Brain microvascular endothelial cell (primary cell): ENCODE measurements at regions not wholly inside any gene's neighbourhood (a gene's known extent, or its start where the extent isn't known, plus 50 kb on each side); places are given as distances from the start of the nearest gene placed in this dataset.

Experiments used
- DNase-seq: peaks from one replicate; pipeline ENCODE4 v3.0.0-alpha.2; 2020
- H3K27ac ChIP-seq: fragments of 250-450 bp; sonication (Bioruptor Pico); 2 replicates; pipeline ENCODE4 v1.5.1; 2020; ENCODE audit warnings: mild to moderate bottlenecking, moderate library complexity
- H3K27me3 ChIP-seq: fragments of 250-450 bp; sonication (Bioruptor Pico); replicated peaks from 2 replicates; pipeline ENCODE4 v1.5.1; 2020; ENCODE audit warnings: mild to moderate bottlenecking
- H3K36me3 ChIP-seq: fragments of 250-450 bp; sonication (Bioruptor Pico); replicated peaks from 2 replicates; pipeline ENCODE4 v1.5.1; 2020; ENCODE audit warnings: mild to moderate bottlenecking
- H3K4me3 ChIP-seq: 2 replicates; pipeline ENCODE4 v1.5.1; 2011; ENCODE audit warnings: low read depth, mild to moderate bottlenecking, control low read depth, low read length, moderate library complexity
- in situ Hi-C: cut with HindIII; loops from 2 replicates; pipeline ENCODE4 v1.10.0; 2017; ENCODE audit warnings: low sequenced_read_pairs, low pct_ligation_motif_present
- TF ChIP-seq, protein P1 (sequence below): IDR thresholded peaks from 2 replicates; pipeline ENCODE4 v1.5.1; 2011; ENCODE audit warnings: low read depth, mild to moderate bottlenecking, moderate library complexity, low read length, control low read depth, inconsistent platforms; ENCODE audit errors: missing control alignments

DNA sequence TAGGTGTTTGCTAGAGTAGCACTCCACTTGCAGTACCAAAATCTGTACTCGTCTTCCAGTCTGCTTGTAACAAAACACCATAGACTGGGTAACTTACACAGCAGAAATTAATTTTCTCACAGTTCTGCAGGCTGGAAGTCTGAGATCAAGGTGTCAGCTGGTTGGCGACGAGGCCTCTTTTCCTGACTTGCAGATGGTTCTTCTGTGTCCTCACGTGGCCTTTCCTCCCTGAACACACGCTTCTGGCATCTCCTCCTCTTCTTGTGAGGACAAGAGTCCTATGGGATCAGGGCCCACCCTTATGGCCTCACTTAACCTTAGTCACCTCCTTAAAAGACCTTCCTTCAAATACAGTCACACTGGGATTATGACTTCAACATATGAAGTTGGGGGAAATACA lies 493.5 kb upstream of the MYT1L start:
- Histone ChIP-seq H3K4me3 (no peak overlapping the region), H3K27ac (no peak overlapping the region), H3K36me3 (no peaks in the 10 kb centered on the region), H3K27me3 (no peaks in the 10 kb centered on the region)
- no peak for DNase-seq
- TF ChIP-seq, protein P1, sequence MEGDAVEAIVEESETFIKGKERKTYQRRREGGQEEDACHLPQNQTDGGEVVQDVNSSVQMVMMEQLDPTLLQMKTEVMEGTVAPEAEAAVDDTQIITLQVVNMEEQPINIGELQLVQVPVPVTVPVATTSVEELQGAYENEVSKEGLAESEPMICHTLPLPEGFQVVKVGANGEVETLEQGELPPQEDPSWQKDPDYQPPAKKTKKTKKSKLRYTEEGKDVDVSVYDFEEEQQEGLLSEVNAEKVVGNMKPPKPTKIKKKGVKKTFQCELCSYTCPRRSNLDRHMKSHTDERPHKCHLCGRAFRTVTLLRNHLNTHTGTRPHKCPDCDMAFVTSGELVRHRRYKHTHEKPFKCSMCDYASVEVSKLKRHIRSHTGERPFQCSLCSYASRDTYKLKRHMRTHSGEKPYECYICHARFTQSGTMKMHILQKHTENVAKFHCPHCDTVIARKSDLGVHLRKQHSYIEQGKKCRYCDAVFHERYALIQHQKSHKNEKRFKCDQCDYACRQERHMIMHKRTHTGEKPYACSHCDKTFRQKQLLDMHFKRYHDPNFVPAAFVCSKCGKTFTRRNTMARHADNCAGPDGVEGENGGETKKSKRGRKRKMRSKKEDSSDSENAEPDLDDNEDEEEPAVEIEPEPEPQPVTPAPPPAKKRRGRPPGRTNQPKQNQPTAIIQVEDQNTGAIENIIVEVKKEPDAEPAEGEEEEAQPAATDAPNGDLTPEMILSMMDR, result no peak
- in situ Hi-C loops, result no loop called here

DNA sequence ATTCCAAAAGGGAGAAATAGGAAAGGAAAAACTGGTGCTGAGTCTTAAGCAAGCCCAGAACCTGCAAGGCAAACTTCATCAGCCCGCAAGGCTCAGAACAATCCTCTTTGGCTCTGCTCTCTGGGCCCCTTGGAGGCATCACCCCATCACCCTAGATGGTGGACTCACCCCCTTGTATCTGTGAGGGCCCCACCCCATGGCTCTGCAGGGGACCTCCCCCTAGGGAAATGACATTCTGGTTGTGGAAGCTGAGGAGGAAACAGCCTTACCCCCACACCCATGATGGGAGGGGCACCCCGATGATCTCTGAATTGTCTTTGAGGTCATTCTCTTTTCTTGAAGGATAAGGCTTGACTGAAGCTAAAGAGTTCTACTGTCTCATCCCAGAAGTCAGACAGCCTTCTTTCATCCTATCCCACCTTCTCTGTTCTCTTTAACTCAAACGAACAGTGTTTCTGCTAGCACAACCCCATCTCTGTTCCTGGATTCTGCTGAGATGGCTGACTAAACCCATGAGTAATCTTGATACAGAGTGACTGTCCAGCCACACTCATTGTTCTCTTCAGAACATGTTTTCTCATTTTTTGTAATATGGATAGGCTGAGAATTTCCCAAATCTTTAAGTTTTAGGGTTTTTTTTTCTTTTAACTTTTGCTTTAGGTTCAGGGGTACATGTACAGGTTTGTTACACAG lies 492.1 kb upstream of the MYT1L start:
- no peak overlapping the region for H3K27ac ChIP-seq
- no peaks in the 10 kb centered on the region for H3K36me3 ChIP-seq
- TF ChIP-seq, protein P1, result no peak
- in situ Hi-C loops, result no loop called here
- no peak for DNase-seq
- no peak overlapping the region for H3K4me3 ChIP-seq
- no peaks in the 10 kb centered on the region for H3K27me3 ChIP-seq

DNA sequence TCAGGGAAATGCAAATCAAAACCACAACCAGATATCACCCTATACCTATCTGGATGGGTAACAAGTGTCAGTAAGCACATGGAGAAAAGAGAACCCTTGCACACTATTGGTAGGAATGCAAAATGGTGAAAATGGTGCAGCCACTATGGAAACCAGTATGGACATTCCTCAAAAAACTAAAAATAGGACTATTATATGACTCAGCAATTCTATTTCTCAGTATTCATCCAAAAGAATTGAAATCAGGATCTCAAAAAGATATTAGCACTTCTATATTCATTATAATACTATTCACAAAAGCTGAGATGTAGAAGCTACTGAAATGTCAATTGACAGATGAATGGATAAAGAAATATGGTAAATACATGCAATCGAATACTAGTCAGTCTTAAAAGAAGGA lies 491.1 kb upstream of the MYT1L start:
- H3K27ac ChIP-seq, result no peak overlapping the region
- no peaks in the 10 kb centered on the region for H3K27me3 ChIP-seq
- H3K36me3 ChIP-seq, result no peaks in the 10 kb centered on the region
- no peak overlapping the region for H3K4me3 ChIP-seq
- TF ChIP-seq, protein P1, result no peak
- in situ Hi-C loops, result no loop called here
- DNase-seq, result no peak

DNA sequence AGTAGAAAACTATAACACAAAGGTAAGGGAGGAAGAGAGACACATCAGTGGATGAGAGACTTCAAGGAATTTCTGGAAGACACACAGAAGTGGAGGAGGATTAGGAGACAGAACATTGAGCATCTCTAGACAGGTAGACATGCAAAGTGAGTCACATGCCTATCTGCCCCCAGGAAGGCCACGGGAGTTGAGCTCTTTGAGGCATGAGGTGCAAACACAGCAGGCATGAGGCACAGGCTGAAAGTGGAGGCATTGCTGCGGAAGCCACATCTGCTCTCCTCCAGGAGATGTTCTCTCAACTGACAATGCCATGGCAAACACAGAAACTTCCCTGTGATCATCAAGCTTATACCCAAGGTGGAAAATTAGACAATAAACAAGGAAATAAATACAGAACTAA lies 481.6 kb upstream of the MYT1L start:
- Histone ChIP-seq H3K4me3 (no peak overlapping the region), H3K27me3 (no peaks in the 10 kb centered on the region), H3K27ac (no peak overlapping the region), H3K36me3 (no peaks in the 10 kb centered on the region)
- no peak for DNase-seq
- in situ Hi-C loops, result no loop called here
- TF ChIP-seq, protein P1, result no peak

DNA sequence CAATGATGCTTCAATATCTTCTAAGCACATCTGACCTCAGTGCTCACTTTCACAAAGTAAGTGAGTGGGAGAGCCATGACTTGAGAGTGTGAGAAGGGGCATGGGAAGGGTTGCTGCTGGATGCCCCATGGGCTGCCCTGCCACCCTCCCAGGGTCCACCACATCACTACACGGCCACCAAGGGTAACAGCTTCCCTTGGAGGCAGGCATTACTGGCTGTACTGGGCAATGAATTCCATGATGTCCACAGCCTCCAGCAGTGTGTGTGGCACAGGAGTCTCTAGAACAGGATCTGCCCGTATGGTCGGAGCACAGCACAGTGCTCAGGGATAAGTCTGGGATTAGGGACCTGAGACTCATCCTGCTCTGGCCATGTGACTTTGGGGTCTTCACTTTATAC lies 481.0 kb upstream of the MYT1L start:
- H3K27ac ChIP-seq, result no peak overlapping the region
- H3K4me3 ChIP-seq, result no peak overlapping the region
- H3K27me3 ChIP-seq, result no peaks in the 10 kb centered on the region
- no peak for DNase-seq
- TF ChIP-seq, protein P1, result no peak
- H3K36me3 ChIP-seq, result no peaks in the 10 kb centered on the region
- in situ Hi-C loops, result no loop called here

DNA sequence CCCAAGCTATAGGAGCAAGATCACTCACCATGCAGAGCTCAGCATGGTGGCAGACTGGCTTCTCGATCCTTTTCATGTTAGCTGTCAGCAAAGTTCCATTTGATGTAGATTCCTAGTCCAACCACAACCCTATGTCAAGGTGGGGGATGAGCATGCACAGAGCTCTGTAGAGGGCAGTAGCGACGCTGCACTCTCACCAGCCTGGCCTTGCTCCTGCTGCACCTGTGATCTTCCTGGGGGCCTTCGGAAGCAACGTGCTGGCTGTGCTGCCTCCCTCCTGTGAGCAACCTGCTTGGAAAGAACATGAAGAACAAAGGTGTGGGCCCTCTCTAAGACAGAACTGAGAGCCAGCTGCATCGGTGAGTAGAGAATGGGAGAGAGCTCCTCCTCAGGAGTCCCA lies 479.4 kb upstream of the MYT1L start:
- Histone ChIP-seq H3K4me3 (no peak overlapping the region), H3K36me3 (no peaks in the 10 kb centered on the region), H3K27ac (no peak overlapping the region), H3K27me3 (no peaks in the 10 kb centered on the region)
- TF ChIP-seq, protein P1, result no peak
- in situ Hi-C loops, result no loop called here
- DNase-seq, result no peak
